ENCODE measurements at regions not wholly inside any gene's neighbourhood (a gene's known extent, or its start where the extent isn't known, plus 50 kb on each side); places are given as distances from the start of the nearest gene placed in this dataset.

DNA sequence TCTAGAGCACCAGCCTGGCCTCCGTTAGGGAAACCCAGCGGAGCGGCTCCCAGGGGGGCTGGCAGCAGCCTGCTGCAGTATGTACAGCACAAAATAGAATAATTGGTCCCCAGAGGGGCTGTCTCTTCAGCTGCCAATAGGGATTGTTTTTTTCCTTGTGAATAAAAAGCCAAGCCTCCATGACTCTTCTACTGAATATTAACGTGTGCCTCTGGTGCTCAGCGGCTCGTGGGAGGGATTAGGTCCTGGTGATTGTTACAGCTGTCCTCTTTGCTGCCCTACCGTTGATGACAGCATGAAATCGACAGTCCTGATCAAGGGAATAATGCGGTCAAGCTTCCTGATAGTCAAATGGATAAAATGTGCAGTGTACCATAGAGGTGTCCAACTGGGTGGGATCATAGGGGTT lies 190.7 kb upstream of the RUNX1 start:
- peaks cover 9% of the 10 kb centered on the region for H3K4me1 ChIP-seq
- no peaks in the 10 kb centered on the region for H3K9me3 ChIP-seq
- TF ChIP-seq POLR2A (IDR thresholded peaks at IDR 0.05) (no peak), EP300 (IDR thresholded peaks at IDR 0.05) (no peak), POLR2AphosphoS5 (IDR thresholded peaks at IDR 0.05) (no peak)
- TF ChIP-seq, protein P1, sequence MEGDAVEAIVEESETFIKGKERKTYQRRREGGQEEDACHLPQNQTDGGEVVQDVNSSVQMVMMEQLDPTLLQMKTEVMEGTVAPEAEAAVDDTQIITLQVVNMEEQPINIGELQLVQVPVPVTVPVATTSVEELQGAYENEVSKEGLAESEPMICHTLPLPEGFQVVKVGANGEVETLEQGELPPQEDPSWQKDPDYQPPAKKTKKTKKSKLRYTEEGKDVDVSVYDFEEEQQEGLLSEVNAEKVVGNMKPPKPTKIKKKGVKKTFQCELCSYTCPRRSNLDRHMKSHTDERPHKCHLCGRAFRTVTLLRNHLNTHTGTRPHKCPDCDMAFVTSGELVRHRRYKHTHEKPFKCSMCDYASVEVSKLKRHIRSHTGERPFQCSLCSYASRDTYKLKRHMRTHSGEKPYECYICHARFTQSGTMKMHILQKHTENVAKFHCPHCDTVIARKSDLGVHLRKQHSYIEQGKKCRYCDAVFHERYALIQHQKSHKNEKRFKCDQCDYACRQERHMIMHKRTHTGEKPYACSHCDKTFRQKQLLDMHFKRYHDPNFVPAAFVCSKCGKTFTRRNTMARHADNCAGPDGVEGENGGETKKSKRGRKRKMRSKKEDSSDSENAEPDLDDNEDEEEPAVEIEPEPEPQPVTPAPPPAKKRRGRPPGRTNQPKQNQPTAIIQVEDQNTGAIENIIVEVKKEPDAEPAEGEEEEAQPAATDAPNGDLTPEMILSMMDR (IDR thresholded peaks at IDR 0.05) = no peak
- 50% methylated on average over 9 of the region's 9 CpGs for WGBS
- no peaks in the 10 kb centered on the region for H3K27me3 ChIP-seq
- no peaks in the 10 kb centered on the region for H3K36me3 ChIP-seq
- no peak overlapping the region for H3K4me3 ChIP-seq
- H3K27ac ChIP-seq = no peak overlapping the region
- no peak for DNase-seq (ENCODE audit: low spot score in 2 of 2)

DNA sequence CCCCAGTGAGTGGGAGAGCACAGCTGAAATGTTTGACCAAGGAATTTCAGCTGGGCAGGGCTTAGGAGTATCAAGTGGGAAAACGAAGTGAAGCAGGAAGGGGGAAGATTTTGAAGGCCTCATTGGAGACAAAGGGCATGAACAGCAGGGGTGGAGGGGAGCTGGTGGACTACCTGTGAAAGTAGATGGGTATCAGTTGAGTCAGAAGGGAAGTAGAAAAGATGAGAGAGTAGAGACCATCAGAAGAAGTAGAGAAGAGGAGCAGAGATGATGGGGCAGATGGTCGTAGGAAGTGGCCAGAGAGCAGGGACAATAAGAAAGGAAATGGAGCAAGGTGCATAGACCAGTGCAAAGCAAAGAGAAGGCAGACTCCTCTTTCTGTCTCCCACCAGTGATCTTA lies 189.0 kb upstream of the RUNX1 start:
- H3K4me1 ChIP-seq = peaks cover 4% of the 10 kb centered on the region
- no peaks in the 10 kb centered on the region for H3K9me3 ChIP-seq
- DNase-seq (ENCODE audit: low spot score in 2 of 2) = no peak
- TF ChIP-seq, protein P1 (IDR thresholded peaks at IDR 0.05) = no peak
- TF ChIP-seq POLR2AphosphoS5 (IDR thresholded peaks at IDR 0.05) = no peak
- no peak for TF ChIP-seq POLR2A (IDR thresholded peaks at IDR 0.05)
- no peak for TF ChIP-seq EP300 (IDR thresholded peaks at IDR 0.05)
- no peak overlapping the region for H3K4me3 ChIP-seq
- H3K27me3 ChIP-seq = no peaks in the 10 kb centered on the region
- 89% methylated on average over 2 of the region's 2 CpGs for WGBS
- no peak overlapping the region for H3K27ac ChIP-seq
- H3K36me3 ChIP-seq = no peaks in the 10 kb centered on the region

DNA sequence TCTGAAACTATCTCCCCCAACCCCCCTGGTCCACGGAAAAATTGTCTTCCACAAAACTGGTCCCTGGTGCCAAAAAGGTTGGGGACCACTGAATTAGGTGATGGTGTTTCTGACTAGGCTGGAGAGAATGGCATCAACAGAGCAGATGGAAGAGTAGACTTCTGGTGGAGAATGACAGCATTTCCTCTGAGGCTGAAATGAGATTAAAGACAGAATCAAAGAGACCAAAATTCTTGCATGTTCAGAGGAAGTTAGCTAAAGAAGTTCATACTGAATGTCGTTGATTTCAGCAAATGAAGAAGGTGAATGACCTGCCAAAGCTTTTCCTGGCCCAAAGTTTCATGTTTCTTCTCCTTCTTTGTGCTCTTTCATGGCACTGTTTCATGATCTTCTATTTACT lies 188.2 kb upstream of the RUNX1 start:
- DNase-seq (ENCODE audit: low spot score in 2 of 2) = no peak
- Histone ChIP-seq H3K36me3 (no peaks in the 10 kb centered on the region), H3K9me3 (no peaks in the 10 kb centered on the region), H3K27ac (no peak overlapping the region), H3K27me3 (no peaks in the 10 kb centered on the region), H3K4me1 (peaks cover 4% of the 10 kb centered on the region), H3K4me3 (no peak overlapping the region)
- no peak for TF ChIP-seq EP300 (IDR thresholded peaks at IDR 0.05)
- TF ChIP-seq, protein P1 (IDR thresholded peaks at IDR 0.05) = no peak
- no peak for TF ChIP-seq POLR2AphosphoS5 (IDR thresholded peaks at IDR 0.05)
- TF ChIP-seq POLR2A (IDR thresholded peaks at IDR 0.05) = no peak
- WGBS = 73% methylated on average over 2 of the region's 2 CpGs

DNA sequence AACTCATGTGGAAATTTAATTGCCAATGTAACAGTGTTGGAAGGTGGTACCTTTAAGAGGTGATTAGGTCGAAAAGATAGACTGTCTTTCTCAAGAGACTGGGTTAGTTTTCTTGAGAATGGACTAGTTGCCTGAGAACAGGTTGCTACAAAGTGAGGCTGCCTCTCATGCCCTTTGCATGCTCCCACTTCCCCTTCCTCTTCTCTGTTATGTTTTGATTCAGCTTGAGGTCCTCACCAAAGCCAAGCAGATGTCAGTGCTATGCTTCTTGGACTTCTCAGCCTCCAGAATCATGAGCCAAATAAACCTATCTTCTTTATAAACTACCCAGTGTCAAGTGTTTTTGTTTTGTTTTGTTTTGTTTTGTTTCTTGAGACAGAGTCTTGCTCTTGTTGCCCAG lies 187.0 kb upstream of the RUNX1 start:
- WGBS = 93% methylated on average over 1 of the region's 1 CpG
- Histone ChIP-seq H3K27me3 (no peaks in the 10 kb centered on the region), H3K36me3 (no peaks in the 10 kb centered on the region), H3K27ac (no peak overlapping the region), H3K4me1 (peaks cover 4% of the 10 kb centered on the region), H3K9me3 (no peaks in the 10 kb centered on the region), H3K4me3 (no peak overlapping the region)
- DNase-seq (ENCODE audit: low spot score in 2 of 2) = no peak
- TF ChIP-seq POLR2AphosphoS5 (IDR thresholded peaks at IDR 0.05) = no peak
- TF ChIP-seq, protein P1 (IDR thresholded peaks at IDR 0.05) = no peak
- TF ChIP-seq POLR2A (IDR thresholded peaks at IDR 0.05) = no peak
- no peak for TF ChIP-seq EP300 (IDR thresholded peaks at IDR 0.05)

DNA sequence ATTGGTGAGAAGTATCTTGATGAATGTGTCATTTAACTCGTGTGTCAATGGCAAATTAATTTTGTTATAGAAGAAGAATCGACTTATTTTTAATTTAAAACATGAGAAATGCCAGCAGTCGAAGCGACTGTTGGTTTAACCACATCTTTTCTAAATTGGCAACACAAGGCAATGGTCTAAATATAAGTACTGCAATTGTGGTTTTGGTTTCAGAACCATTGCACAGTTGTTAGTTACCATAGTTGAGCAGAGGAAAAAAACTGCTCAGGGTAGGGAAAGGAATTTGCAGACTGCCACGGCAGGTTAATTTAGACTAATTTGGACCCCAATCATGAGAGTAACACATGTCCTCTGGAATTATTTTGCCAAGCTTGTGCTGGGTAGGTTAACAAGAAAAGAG lies 185.6 kb upstream of the RUNX1 start:
- Histone ChIP-seq H3K9me3 (no peaks in the 10 kb centered on the region), H3K4me1 (peaks cover 4% of the 10 kb centered on the region), H3K27me3 (no peaks in the 10 kb centered on the region), H3K36me3 (no peaks in the 10 kb centered on the region), H3K4me3 (no peak overlapping the region), H3K27ac (no peak overlapping the region)
- DNase-seq (ENCODE audit: low spot score in 2 of 2) = no peak
- TF ChIP-seq EP300 (IDR thresholded peaks at IDR 0.05) (no peak), POLR2A (IDR thresholded peaks at IDR 0.05) (no peak), POLR2AphosphoS5 (IDR thresholded peaks at IDR 0.05) (no peak)
- TF ChIP-seq, protein P1 (IDR thresholded peaks at IDR 0.05) = no peak
- WGBS = 46% methylated on average over 5 of the region's 5 CpGs

All from suprapubic skin (tissue), 4 donors.